ENCODE measurements at regions not wholly inside any gene's neighbourhood (a gene's known extent, or its start where the extent isn't known, plus 50 kb on each side); places are given as distances from the start of the nearest gene placed in this dataset.

GRCh38 chr9:38192731-38193265 is 123.8 kb upstream of the SHB start:
- no peak for TF ChIP-seq CTCF (IDR thresholded peaks at IDR 0.05; ENCODE audit: low read length)
- no peak for TF ChIP-seq EZH2 (optimal IDR thresholded peaks at IDR 0.05; ENCODE audit: low read depth, low read length)
- no peak for TF ChIP-seq EZH2phosphoT487 (IDR thresholded peaks at IDR 0.05; ENCODE audit: low read length)

Data from MM.1S (cell line).